HEK293T (cell line): ENCODE measurements at regions not wholly inside any gene's neighbourhood (a gene's known extent, or its start where the extent isn't known, plus 50 kb on each side); places are given as distances from the start of the nearest gene placed in this dataset.

Experiments
- FOXK2 ChIP-seq: fragments of 450-650 bp; IDR thresholded peaks from 2 replicates; pipeline ENCODE4 v1.6.1; 2016; ENCODE audit warnings: mild to moderate bottlenecking
- LEF1 ChIP-seq: fragments of 450-650 bp; IDR thresholded peaks from 2 replicates; pipeline ENCODE4 v1.6.1; 2017; ENCODE audit warnings: mild to moderate bottlenecking, borderline replicate concordance
- NFRKB ChIP-seq: fragments of 450-650 bp; IDR thresholded peaks from 2 replicates; pipeline ENCODE4 v1.6.1; 2016; ENCODE audit warnings: mild to moderate bottlenecking, moderate library complexity
- SP1 ChIP-seq: fragments of 450-650 bp; IDR thresholded peaks from 2 replicates; pipeline ENCODE4 v1.6.1; 2017

GRCh38 chr6:21885111-21885510, 291.6 kb downstream of the SOX4 start:
- TF ChIP-seq FOXK2 (no peak), NFRKB (no peak), LEF1 (no peak), SP1 (no peak)
